HG03103 (cell line): ENCODE measurements at regions not wholly inside any gene's neighbourhood (a gene's known extent, or its start where the extent isn't known, plus 50 kb on each side); places are given as distances from the start of the nearest gene placed in this dataset.
"Not testable (repeated sequence)": the region's sequence is repeated elsewhere in the genome, so short reads cannot be mapped to it uniquely, and the experiment has no call there.

Experiments used
- ATAC-seq: cut with Tn5 transposase; IDR thresholded peaks from one replicate; pipeline ENCODE4 v1.9.1; 2021; ENCODE audit warnings: low read depth; ENCODE audit not compliant: unreplicated experiment

DNA sequence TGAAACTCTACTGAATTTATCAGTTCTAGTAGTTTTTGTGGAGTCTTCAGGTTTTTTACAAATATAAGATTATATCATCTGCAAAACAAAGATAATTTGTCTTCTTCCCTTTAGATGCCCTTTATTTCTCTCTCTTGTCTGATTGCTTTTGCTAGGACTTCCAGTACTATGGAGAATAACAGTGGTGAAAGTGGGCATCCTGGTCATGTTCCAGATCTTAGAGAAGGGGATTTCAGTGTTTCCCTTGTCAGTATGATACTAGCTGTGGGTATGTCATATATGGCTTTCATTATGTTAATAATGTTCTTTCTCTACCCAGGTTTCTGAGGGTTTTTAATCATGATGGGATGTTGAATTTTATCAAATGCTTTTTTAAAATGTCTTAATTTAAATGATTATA, 158.1 kb upstream of the TPTE start:
- ATAC-seq = not testable (repeated sequence)

DNA sequence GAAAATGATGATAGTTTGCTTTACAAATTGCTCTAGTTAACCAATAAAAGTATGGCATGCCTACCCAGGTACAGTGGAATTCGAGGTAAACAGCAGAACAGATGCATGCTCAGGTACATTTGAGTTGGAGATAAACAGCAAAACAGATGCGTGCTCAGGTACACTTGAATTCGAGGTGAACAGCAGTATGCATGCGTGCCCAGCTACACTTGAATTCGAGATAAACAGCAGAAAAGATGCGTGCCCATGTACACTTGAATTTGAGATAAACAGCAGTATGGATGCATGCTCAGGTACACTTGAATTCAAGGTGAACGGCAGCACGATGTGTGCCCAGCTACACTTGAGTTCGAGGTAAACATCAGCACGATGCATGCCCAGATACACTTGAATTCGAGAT, 155.2 kb upstream of the TPTE start:
- not testable (repeated sequence) for ATAC-seq

DNA sequence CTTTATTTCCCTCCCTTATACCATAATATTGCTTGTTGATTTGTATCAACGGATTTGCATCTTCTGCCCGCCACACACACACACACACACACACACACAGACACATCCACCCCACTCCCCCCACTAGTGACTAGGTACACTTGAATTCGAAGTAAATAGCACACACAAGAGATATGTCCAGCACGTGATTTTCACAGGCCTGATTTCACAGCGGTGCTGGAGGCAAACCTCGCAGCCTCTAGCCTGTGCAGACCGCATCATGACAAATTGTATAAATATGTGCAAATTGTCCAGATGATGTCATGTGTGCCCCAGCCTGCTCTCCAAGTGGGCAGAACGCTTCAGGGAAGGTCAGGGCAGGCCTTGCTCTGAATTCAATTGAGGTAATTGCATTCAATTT, 153.8 kb upstream of the TPTE start:
- ATAC-seq = not testable (repeated sequence)

GRCh38 chr21:10368323-10368798, 153.0 kb upstream of the TPTE start:
- not testable (repeated sequence) for ATAC-seq

- ATAC-seq = not testable (repeated sequence)
Measured at GRCh38 chr21:10369289-10369688, 152.1 kb upstream of the TPTE start.

GRCh38 chr21:10377758-10378157, 143.6 kb upstream of the TPTE start:
- not testable (repeated sequence) for ATAC-seq

DNA sequence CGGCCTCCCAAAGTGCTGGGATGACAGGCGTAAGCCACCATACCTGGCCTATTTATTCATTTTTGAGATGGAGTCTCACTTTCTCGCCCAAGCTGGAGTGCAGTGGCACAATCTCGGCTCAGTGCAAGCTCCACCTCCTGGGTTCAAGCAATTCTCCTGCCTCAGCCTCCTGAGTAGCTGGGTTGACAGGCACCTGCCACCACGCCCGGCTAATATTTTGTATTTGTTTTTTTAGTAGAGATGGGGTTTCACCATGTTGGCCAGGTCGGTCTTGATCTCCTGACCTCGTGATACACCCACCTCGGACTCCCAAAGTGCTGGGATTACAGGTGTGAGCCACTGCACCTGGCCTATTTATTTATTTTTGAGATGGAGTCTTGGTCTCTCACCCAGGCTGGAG, 141.6 kb upstream of the TPTE start:
- not testable (repeated sequence) for ATAC-seq

GRCh38 chr21:10381687-10382060, 139.7 kb upstream of the TPTE start:
- ATAC-seq = not testable (repeated sequence)

GRCh38 chr21:10382135-10382534, 139.2 kb upstream of the TPTE start:
- not testable (repeated sequence) for ATAC-seq

GRCh38 chr21:10382580-10382979, 138.8 kb upstream of the TPTE start:
- ATAC-seq = not testable (repeated sequence)

DNA sequence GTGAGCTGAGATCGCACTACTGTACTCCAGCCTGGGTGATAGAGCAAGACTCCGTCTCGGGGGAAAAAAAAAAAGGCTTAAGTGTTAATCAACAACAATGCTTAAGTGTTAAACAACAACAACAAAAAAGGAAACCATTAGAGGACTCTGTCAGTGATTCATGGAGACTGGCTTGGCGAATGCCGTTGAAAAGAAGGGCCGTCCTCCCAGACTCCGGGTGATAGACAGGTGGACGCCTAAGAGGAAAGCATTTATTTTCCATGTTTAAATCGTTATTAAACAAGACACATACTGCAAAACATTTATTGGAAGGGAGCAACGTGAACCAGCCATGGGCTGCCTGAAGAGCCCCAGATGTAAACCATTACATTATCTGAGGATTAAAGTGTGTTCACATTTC, 137.8 kb upstream of the TPTE start:
- ATAC-seq = not testable (repeated sequence)

- ATAC-seq = not testable (repeated sequence)
Measured at GRCh38 chr21:10384304-10384861, 137.0 kb upstream of the TPTE start.

DNA sequence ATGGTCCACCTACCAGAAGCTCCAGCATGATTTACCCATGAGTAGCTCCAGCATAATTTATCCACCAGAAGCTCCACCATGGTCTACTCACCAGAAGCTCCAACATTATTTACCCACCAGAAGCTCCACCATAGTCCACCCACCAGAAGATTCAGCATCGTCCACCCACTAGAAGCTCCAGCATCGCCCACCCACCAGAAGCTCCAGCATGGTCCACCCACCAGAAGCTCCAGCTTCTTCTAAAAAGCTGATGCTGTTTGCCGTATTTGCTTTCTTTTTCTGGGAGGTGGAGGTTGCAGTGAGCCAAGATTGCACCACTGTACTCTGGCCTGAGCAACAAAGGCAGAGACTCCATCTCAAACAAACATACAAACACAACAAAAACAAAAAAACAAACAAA, 136.2 kb upstream of the TPTE start:
- not testable (repeated sequence) for ATAC-seq

GRCh38 chr21:10385898-10386527, 135.4 kb upstream of the TPTE start:
- ATAC-seq = not testable (repeated sequence)

DNA sequence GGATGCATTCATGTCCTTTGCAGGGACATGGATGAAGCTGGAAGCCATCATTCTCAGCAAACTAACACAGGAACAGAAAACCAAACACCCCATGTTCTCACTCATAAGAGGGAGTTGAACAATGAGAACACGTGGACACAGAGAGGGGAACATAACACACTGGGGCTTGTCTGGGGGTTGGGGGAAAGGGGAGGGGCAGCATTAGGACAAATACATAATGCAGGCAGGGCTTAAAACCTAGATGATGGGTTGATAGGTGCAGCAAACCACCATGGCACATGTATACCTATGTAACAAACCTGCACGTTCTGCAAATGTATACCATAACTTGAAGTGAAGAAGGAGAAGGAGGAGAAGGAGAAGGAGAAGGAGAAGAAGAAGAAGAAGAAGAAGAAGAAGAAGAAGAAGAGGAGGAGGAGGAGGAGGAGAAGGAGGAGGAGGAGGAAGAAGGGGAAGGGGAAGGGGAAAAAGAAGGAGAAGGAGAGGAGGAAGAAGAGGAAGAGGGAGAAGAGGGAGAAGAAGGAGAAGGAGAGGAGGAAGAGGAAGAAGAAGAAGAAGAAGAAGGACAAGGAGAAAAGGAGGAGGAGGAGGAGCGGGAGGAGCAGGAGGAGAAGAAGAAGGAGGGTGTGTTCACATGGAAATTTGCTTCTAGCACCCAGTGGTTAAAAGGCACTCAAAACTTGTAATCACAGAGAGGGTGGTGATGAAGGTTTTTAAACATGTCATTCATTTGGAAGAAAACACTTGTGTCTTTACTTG, 133.5 kb upstream of the TPTE start:
- not testable (repeated sequence) for ATAC-seq

GRCh38 chr21:10388625-10389024, 132.8 kb upstream of the TPTE start:
- not testable (repeated sequence) for ATAC-seq

GRCh38 chr21:10392301-10392700, 129.1 kb upstream of the TPTE start:
- not testable (repeated sequence) for ATAC-seq

DNA sequence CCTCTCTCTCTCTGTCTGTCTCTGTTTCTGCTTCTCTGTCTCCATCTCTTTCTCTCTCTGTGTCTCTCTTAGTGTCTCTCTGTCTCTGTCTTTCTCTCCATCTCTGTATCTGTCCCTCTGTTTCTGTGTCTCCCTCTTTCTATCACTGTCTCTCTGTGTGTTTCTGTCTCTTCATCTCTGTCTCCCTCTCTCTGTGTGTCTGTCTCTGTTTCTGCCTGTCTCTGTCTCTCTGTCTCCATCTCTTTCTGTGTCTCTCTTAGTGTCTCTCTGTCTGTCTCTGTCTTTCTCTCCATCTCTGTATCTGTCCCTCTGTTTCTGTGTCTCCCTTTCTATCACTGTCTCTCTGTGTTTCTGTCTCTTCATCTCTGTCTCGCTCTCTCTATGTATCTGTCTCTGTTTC, 125.4 kb upstream of the TPTE start:
- ATAC-seq = not testable (repeated sequence)

- ATAC-seq = not testable (repeated sequence)
Measured at GRCh38 chr21:10397495-10397915, 123.9 kb upstream of the TPTE start.

GRCh38 chr21:10398692-10399489, 122.5 kb upstream of the TPTE start:
- ATAC-seq = not testable (repeated sequence)
